ENCODE measurements at regions not wholly inside any gene's neighbourhood (a gene's known extent, or its start where the extent isn't known, plus 50 kb on each side); places are given as distances from the start of the nearest gene placed in this dataset.

GRCh38 chr13:30039511-30039911, 189.1 kb upstream of the UBL3 start:
- TF ChIP-seq CTCF (IDR thresholded peaks at IDR 0.05) (no peak), CREM (CRISPR knock-in tag; IDR thresholded peaks at IDR 0.05) (no peak), NFYB (CRISPR knock-in tag; conservative IDR thresholded peaks at IDR 0.05; ENCODE audit: low read depth) (no peak), ETV6 (CRISPR knock-in tag; IDR thresholded peaks at IDR 0.05) (no peak), CBFB (CRISPR knock-in tag; IDR thresholded peaks at IDR 0.05; ENCODE audit: low read depth) (no peak), NR2C2 (CRISPR knock-in tag; IDR thresholded peaks at IDR 0.05) (no peak)
